Loucy (cell line): ENCODE measurements at regions not wholly inside any gene's neighbourhood (a gene's known extent, or its start where the extent isn't known, plus 50 kb on each side); places are given as distances from the start of the nearest gene placed in this dataset.

Experiments used
- EZH2phosphoT487 ChIP-seq: fragments of 200-600 bp; IDR thresholded peaks from 2 replicates; pipeline ENCODE4 v1.6.1; 2018; ENCODE audit warnings: antibody characterized with exemption, mild to moderate bottlenecking, moderate library complexity, borderline replicate concordance
- TF ChIP-seq, protein P1 (sequence below): fragments of 200-600 bp; sonication (generic); conservative IDR thresholded peaks from 2 replicates; pipeline ENCODE4 v1.5.1; 2014; ENCODE audit warnings: mild to moderate bottlenecking, antibody characterized with exemption, low read length

DNA sequence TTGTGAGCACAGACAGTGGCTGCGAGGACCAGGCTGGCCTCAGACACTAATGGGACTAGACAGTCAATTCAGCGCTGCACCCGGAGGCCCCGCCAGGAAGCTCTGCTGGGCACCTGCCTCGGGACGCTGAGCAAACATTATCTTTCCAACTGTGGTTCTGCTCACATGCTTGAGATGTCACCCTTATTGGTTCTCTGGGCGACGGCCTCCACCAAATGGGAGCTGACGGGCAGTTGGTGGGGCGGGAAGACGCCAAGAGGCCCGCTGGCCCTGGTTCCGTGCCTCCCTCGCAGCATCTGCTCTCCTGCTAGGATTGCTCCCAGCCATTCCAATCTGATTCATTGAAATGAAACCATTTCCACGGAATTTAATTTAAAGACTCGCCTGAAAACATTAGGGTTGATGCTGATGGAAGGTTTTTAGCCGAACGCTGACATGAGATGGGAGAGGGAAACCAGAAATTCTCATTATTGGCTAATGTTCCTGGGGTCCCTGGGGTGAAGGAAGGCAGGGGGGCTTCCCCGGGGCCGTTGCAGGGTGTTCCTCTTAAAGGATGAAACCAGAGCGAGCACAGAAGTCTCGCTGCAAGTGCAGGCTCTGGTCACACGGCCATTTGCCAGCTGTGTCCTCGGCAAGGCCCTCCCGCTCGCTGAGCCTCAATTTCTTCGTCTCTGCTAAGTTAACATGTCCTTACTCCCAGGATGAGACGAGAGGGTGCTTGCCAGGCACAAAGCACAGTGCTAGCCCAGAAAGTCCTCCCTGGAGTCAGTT, 512.2 kb downstream of the NPHP4 start:
- TF ChIP-seq, protein P1, sequence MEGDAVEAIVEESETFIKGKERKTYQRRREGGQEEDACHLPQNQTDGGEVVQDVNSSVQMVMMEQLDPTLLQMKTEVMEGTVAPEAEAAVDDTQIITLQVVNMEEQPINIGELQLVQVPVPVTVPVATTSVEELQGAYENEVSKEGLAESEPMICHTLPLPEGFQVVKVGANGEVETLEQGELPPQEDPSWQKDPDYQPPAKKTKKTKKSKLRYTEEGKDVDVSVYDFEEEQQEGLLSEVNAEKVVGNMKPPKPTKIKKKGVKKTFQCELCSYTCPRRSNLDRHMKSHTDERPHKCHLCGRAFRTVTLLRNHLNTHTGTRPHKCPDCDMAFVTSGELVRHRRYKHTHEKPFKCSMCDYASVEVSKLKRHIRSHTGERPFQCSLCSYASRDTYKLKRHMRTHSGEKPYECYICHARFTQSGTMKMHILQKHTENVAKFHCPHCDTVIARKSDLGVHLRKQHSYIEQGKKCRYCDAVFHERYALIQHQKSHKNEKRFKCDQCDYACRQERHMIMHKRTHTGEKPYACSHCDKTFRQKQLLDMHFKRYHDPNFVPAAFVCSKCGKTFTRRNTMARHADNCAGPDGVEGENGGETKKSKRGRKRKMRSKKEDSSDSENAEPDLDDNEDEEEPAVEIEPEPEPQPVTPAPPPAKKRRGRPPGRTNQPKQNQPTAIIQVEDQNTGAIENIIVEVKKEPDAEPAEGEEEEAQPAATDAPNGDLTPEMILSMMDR: no peak
- TF ChIP-seq EZH2phosphoT487: no peak
